Endodermal cell (in vitro differentiated cells): ENCODE measurements at regions not wholly inside any gene's neighbourhood (a gene's known extent, or its start where the extent isn't known, plus 50 kb on each side); places are given as distances from the start of the nearest gene placed in this dataset.

ENCODE experiments used
- DNase-seq: peaks from one replicate; pipeline ENCODE4 v3.0.0-alpha.2; 2017
- H3K27ac ChIP-seq: 2 replicates; pipeline ENCODE4 v1.5.1; 2013; ENCODE audit warnings: mild to moderate bottlenecking, low read depth, low read length, moderate library complexity
- H3K27me3 ChIP-seq: 2 replicates; pipeline ENCODE4 v1.6.1; 2013; ENCODE audit warnings: mild to moderate bottlenecking, low read length, moderate library complexity; ENCODE audit not compliant: insufficient read depth, control insufficient read depth, poor library complexity, severe bottlenecking
- H3K36me3 ChIP-seq: 2 replicates; pipeline ENCODE4 v1.7.0; 2013; ENCODE audit warnings: mild to moderate bottlenecking, low read length, moderate library complexity; ENCODE audit not compliant: control insufficient read depth, insufficient read depth
- H3K4me1 ChIP-seq: one replicate; pipeline ENCODE4 v1.7.0; 2013; ENCODE audit warnings: low read length; ENCODE audit not compliant: control insufficient read depth, insufficient read depth
- H3K4me3 ChIP-seq: 2 replicates; pipeline ENCODE4 v1.5.1; 2013; ENCODE audit warnings: mild to moderate bottlenecking, low read length, moderate library complexity
- H3K9ac ChIP-seq: 2 replicates; pipeline ENCODE4 v1.6.1; 2013; ENCODE audit warnings: mild to moderate bottlenecking, low read length, moderate library complexity; ENCODE audit not compliant: poor library complexity, severe bottlenecking; ENCODE audit errors: extremely low read depth
- H3K9me3 ChIP-seq: 2 replicates; pipeline ENCODE4 v1.6.1; 2013; ENCODE audit warnings: mild to moderate bottlenecking, low read length, moderate library complexity; ENCODE audit not compliant: control insufficient read depth
- H3K27ac Mint-ChIP-seq: 2 replicates; pipeline ENCODE4 v1.8.0; 2020; ENCODE audit warnings: mixed read lengths
- H3K27me3 Mint-ChIP-seq: 2 replicates; pipeline ENCODE4 v1.8.0; 2021; ENCODE audit warnings: mild to moderate bottlenecking, mixed read lengths; ENCODE audit not compliant: insufficient read depth
- H3K36me3 Mint-ChIP-seq: 2 replicates; pipeline ENCODE4 v1.8.0; 2020; ENCODE audit warnings: low read depth, mixed read lengths
- H3K4me1 Mint-ChIP-seq: 2 replicates; pipeline ENCODE4 v1.8.0; 2020; ENCODE audit warnings: mixed read lengths
- H3K4me3 Mint-ChIP-seq: 2 replicates; pipeline ENCODE4 v1.8.0; 2020; ENCODE audit warnings: mild to moderate bottlenecking, moderate library complexity, mixed read lengths
- H3K9me3 Mint-ChIP-seq: 2 replicates; pipeline ENCODE4 v1.8.0; 2020; ENCODE audit warnings: mild to moderate bottlenecking, mixed read lengths
- WGBS, 2 experiments: methylation state at CpG; one replicate each; pipeline versions ENCODE4 v1.1.5 to v1.1.7; 2013; ENCODE audit warnings: missing lambda C conversion rate in 2 of 2, mixed read lengths in 1 of 2; ENCODE audit not compliant: insufficient coverage in 1 of 2, insufficient read length in 1 of 2; 5-methylcytosine and 5-hydroxymethylcytosine counted together
- TF ChIP-seq, protein P1 (sequence below): fragments of 200-600 bp; sonication (generic); conservative IDR thresholded peaks from 2 replicates; pipeline ENCODE4 v1.5.0; 2021; ENCODE audit warnings: antibody characterized with exemption, mild to moderate bottlenecking

DNA sequence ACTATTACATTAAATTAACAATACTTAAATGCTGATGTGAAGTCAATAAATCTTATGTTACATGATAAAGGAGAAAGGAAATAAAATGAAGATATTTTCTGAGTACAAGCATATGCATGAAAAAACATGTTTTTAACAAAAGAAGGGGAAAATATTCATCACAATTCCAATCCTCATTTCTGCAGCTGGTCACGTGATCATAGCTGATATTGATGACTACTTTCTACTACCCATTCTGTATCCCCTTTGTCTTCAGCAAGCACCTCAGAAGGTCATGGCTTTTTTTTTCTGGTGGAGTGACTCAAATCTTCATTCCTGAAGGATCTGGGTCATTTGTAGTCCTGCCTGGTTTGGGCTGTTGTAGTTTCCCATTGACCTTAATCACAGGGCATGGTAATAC lies 90.9 kb downstream of the CDO1 start:
- no peak for DNase-seq
- H3K4me3 ChIP-seq = no peak overlapping the region
- H3K9ac ChIP-seq = no peak overlapping the region
- TF ChIP-seq, protein P1, sequence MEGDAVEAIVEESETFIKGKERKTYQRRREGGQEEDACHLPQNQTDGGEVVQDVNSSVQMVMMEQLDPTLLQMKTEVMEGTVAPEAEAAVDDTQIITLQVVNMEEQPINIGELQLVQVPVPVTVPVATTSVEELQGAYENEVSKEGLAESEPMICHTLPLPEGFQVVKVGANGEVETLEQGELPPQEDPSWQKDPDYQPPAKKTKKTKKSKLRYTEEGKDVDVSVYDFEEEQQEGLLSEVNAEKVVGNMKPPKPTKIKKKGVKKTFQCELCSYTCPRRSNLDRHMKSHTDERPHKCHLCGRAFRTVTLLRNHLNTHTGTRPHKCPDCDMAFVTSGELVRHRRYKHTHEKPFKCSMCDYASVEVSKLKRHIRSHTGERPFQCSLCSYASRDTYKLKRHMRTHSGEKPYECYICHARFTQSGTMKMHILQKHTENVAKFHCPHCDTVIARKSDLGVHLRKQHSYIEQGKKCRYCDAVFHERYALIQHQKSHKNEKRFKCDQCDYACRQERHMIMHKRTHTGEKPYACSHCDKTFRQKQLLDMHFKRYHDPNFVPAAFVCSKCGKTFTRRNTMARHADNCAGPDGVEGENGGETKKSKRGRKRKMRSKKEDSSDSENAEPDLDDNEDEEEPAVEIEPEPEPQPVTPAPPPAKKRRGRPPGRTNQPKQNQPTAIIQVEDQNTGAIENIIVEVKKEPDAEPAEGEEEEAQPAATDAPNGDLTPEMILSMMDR = no peak
- H3K4me1 ChIP-seq = no peaks in the 10 kb centered on the region
- 95% methylated on average over 1 of the region's 1 CpG; no CpG with 5 or more reads in 1 of the 2 experiments for WGBS, 2 experiments
- Mint-ChIP-seq H3K27me3 (no peaks in the 10 kb centered on the region), H3K27ac (no peak overlapping the region), H3K4me3 (no peak overlapping the region), H3K4me1 (peaks cover 3% of the 10 kb centered on the region), H3K9me3 (peaks cover 14% of the 10 kb centered on the region), H3K36me3 (peaks cover 1% of the 10 kb centered on the region)
- no peaks in the 10 kb centered on the region for H3K9me3 ChIP-seq
- no peaks in the 10 kb centered on the region for H3K36me3 ChIP-seq
- no peak overlapping the region for H3K27ac ChIP-seq
- no peaks in the 10 kb centered on the region for H3K27me3 ChIP-seq

DNA sequence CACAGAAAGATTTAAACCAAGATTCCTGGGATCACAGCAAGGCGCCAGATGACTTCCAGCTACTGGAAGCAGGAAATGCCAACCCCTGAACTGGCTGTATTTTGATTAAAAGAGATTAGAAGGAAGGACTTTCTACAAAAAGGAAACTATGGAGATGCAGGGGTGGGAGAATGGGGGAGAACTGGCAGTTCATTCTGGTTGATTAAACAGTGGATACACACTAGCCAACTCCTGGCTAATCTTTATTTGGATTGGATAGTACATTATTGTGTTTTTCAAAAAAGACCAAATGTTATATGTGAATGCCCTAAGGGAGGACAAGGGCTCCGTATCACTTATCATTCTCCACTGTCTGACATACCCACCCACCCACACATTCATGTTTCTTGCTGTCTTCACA lies 93.2 kb downstream of the CDO1 start:
- Histone ChIP-seq H3K4me1 (no peaks in the 10 kb centered on the region), H3K36me3 (no peaks in the 10 kb centered on the region), H3K4me3 (no peak overlapping the region), H3K27me3 (no peaks in the 10 kb centered on the region), H3K9me3 (no peaks in the 10 kb centered on the region), H3K9ac (no peak overlapping the region), H3K27ac (no peak overlapping the region)
- Mint-ChIP-seq H3K36me3 (no peaks in the 10 kb centered on the region), H3K4me3 (no peak overlapping the region), H3K27ac (no peak overlapping the region), H3K27me3 (no peaks in the 10 kb centered on the region), H3K4me1 (no peaks in the 10 kb centered on the region), H3K9me3 (no peaks in the 10 kb centered on the region)
- DNase-seq = no peak
- WGBS, 2 experiments = 73 to 91% methylated on average over 1 of the region's 2 CpGs
- TF ChIP-seq, protein P1 = no peak

DNA sequence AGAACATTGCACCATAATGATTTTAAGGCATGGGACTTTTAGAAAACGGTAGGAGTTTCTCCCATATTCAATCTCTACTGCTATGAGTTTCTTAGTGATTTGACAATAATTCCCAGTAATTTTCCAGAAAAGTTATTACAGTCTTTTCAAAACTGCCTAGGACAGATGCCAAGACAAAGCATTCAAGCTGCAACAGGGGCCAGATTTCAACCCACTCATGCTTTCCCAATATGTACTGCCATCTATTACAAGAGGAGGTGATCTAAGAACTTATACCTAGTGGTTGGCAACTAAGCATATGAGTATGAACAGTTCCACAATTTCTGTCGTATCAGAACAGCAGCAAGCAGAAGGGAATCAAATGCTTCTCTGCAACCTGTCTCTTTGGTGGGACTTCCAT lies 95.1 kb upstream of the TMED7 start:
- H3K27me3 Mint-ChIP-seq = no peaks in the 10 kb centered on the region
- Histone ChIP-seq H3K4me3 (no peak overlapping the region), H3K27ac (no peak overlapping the region), H3K9ac (no peak overlapping the region), H3K4me1 (no peaks in the 10 kb centered on the region), H3K9me3 (no peaks in the 10 kb centered on the region), H3K36me3 (no peaks in the 10 kb centered on the region), H3K27me3 (no peaks in the 10 kb centered on the region)
- DNase-seq = no peak
- WGBS, 2 experiments = 93 to 100% methylated on average over 2 of the region's 2 CpGs
- H3K27ac Mint-ChIP-seq = no peak overlapping the region
- H3K4me3 Mint-ChIP-seq = no peak overlapping the region
- no peaks in the 10 kb centered on the region for H3K9me3 Mint-ChIP-seq
- no peaks in the 10 kb centered on the region for H3K36me3 Mint-ChIP-seq
- TF ChIP-seq, protein P1 = no peak
- H3K4me1 Mint-ChIP-seq = no peaks in the 10 kb centered on the region
